ENCODE measurements at regions not wholly inside any gene's neighbourhood (a gene's known extent, or its start where the extent isn't known, plus 50 kb on each side); places are given as distances from the start of the nearest gene placed in this dataset.

- H3K4me3 ChIP-seq (ENCODE audit: low read depth in 1 of 2, low read length in 2 of 2): no peak overlapping the region
- H3K27ac ChIP-seq (ENCODE audit: low read length): no peak overlapping the region
- H3K27me3 ChIP-seq (ENCODE audit: low read depth, low read length): no peaks in the 10 kb centered on the region
- no peaks in the 10 kb centered on the region for H3K4me1 ChIP-seq (ENCODE audit: control insufficient read depth in 1 of 2, insufficient read depth in 2 of 2, low read length in 2 of 2)
- no peaks in the 10 kb centered on the region for H3K36me3 ChIP-seq (ENCODE audit: control insufficient read depth in 1 of 2, insufficient read depth in 2 of 2, low read length in 2 of 2)
- H3K9me3 ChIP-seq (ENCODE audit: control insufficient read depth in 1 of 2, low read length in 2 of 2): no peaks in the 10 kb centered on the region
Observed at GRCh38 chr13:61709258-61709657, 293.6 kb upstream of the PCDH20 start.

DNA sequence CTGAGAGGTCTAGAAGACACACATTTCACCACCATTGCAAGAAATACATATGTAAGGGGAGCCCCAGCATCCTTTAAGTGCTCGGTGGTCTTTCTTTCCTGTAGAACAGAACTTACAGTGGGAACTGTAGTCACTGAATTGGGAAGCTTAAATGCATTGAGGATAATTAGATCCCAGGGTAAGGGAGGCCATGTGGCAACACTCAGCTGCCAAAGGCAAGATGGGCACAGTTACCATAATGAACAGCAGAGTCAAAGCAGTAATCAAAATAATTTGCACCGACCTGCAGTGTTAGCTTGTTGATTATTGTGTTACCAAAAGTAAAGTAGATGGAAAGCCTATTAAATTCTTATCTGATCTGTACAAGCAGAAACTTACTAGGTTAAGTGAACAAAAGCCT lies 291.2 kb upstream of the PCDH20 start:
- Histone ChIP-seq H3K27ac (ENCODE audit: low read length) (no peak overlapping the region), H3K27me3 (ENCODE audit: low read depth, low read length) (no peaks in the 10 kb centered on the region), H3K4me1 (ENCODE audit: control insufficient read depth in 1 of 2, insufficient read depth in 2 of 2, low read length in 2 of 2) (no peaks in the 10 kb centered on the region), H3K36me3 (ENCODE audit: control insufficient read depth in 1 of 2, insufficient read depth in 2 of 2, low read length in 2 of 2) (no peaks in the 10 kb centered on the region), H3K4me3 (ENCODE audit: low read depth in 1 of 2, low read length in 2 of 2) (no peak overlapping the region), H3K9me3 (ENCODE audit: control insufficient read depth in 1 of 2, low read length in 2 of 2) (no peaks in the 10 kb centered on the region)

GRCh38 chr13:61700620-61701019 lies 285.0 kb upstream of the PCDH20 start:
- H3K4me3 ChIP-seq (ENCODE audit: low read depth in 1 of 2, low read length in 2 of 2): no peak overlapping the region
- H3K27me3 ChIP-seq (ENCODE audit: low read depth, low read length): no peaks in the 10 kb centered on the region
- H3K27ac ChIP-seq (ENCODE audit: low read length): no peak overlapping the region
- no peaks in the 10 kb centered on the region for H3K36me3 ChIP-seq (ENCODE audit: control insufficient read depth in 1 of 2, insufficient read depth in 2 of 2, low read length in 2 of 2)
- H3K4me1 ChIP-seq (ENCODE audit: control insufficient read depth in 1 of 2, insufficient read depth in 2 of 2, low read length in 2 of 2): no peaks in the 10 kb centered on the region
- no peaks in the 10 kb centered on the region for H3K9me3 ChIP-seq (ENCODE audit: control insufficient read depth in 1 of 2, low read length in 2 of 2)

- no peak overlapping the region for H3K4me3 ChIP-seq (ENCODE audit: low read depth in 1 of 2, low read length in 2 of 2)
Observed at GRCh38 chr13:61700181-61700580, 284.5 kb upstream of the PCDH20 start.

GRCh38 chr13:61696676-61697075 lies 281.0 kb upstream of the PCDH20 start:
- Histone ChIP-seq H3K4me1 (ENCODE audit: control insufficient read depth in 1 of 2, insufficient read depth in 2 of 2, low read length in 2 of 2) (no peaks in the 10 kb centered on the region), H3K9me3 (ENCODE audit: control insufficient read depth in 1 of 2, low read length in 2 of 2) (no peaks in the 10 kb centered on the region), H3K4me3 (ENCODE audit: low read depth in 1 of 2, low read length in 2 of 2) (no peak overlapping the region)

More at GRCh38 chr13:61700181-61700580, 284.5 kb upstream of the PCDH20 start:
- Histone ChIP-seq H3K9me3 (ENCODE audit: control insufficient read depth in 1 of 2, low read length in 2 of 2) (no peaks in the 10 kb centered on the region), H3K27me3 (ENCODE audit: low read depth, low read length) (no peaks in the 10 kb centered on the region), H3K36me3 (ENCODE audit: control insufficient read depth in 1 of 2, insufficient read depth in 2 of 2, low read length in 2 of 2) (no peaks in the 10 kb centered on the region), H3K4me1 (ENCODE audit: control insufficient read depth in 1 of 2, insufficient read depth in 2 of 2, low read length in 2 of 2) (no peaks in the 10 kb centered on the region), H3K27ac (ENCODE audit: low read length) (no peak overlapping the region)

DNA sequence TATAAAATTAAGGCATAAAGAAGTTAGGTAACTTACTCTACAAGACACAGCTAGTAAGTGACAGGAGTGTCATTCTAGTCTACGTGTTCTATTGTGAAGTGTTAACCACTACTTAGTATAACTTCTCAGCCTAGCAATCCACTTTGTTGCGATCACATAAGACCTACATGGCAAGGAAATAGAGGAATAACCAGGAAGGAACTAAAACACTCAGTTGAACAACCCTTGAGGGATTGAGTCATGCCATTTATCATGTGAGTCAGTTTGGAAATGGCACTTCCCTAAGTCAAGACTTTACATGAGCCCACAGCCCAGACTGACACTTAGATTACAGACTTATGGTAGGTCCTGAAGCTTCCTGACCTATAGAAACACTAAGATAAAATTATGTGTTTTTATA lies 279.5 kb upstream of the PCDH20 start:
- Histone ChIP-seq H3K27me3 (ENCODE audit: low read depth, low read length) (no peaks in the 10 kb centered on the region), H3K4me1 (ENCODE audit: control insufficient read depth in 1 of 2, insufficient read depth in 2 of 2, low read length in 2 of 2) (no peaks in the 10 kb centered on the region), H3K36me3 (ENCODE audit: control insufficient read depth in 1 of 2, insufficient read depth in 2 of 2, low read length in 2 of 2) (no peaks in the 10 kb centered on the region), H3K27ac (ENCODE audit: low read length) (no peak overlapping the region), H3K4me3 (ENCODE audit: low read depth in 1 of 2, low read length in 2 of 2) (no peak overlapping the region), H3K9me3 (ENCODE audit: control insufficient read depth in 1 of 2, low read length in 2 of 2) (no peaks in the 10 kb centered on the region)

More at GRCh38 chr13:61696676-61697075, 281.0 kb upstream of the PCDH20 start:
- Histone ChIP-seq H3K27ac (ENCODE audit: low read length) (no peak overlapping the region), H3K27me3 (ENCODE audit: low read depth, low read length) (no peaks in the 10 kb centered on the region), H3K36me3 (ENCODE audit: control insufficient read depth in 1 of 2, insufficient read depth in 2 of 2, low read length in 2 of 2) (no peaks in the 10 kb centered on the region)

GRCh38 chr13:61692691-61693090 lies 277.0 kb upstream of the PCDH20 start:
- no peak overlapping the region for H3K27ac ChIP-seq (ENCODE audit: low read length)
- H3K9me3 ChIP-seq (ENCODE audit: control insufficient read depth in 1 of 2, low read length in 2 of 2): no peaks in the 10 kb centered on the region
- H3K27me3 ChIP-seq (ENCODE audit: low read depth, low read length): no peaks in the 10 kb centered on the region
- no peaks in the 10 kb centered on the region for H3K4me1 ChIP-seq (ENCODE audit: control insufficient read depth in 1 of 2, insufficient read depth in 2 of 2, low read length in 2 of 2)
- H3K4me3 ChIP-seq (ENCODE audit: low read depth in 1 of 2, low read length in 2 of 2): no peak overlapping the region
- H3K36me3 ChIP-seq (ENCODE audit: control insufficient read depth in 1 of 2, insufficient read depth in 2 of 2, low read length in 2 of 2): no peaks in the 10 kb centered on the region

DNA sequence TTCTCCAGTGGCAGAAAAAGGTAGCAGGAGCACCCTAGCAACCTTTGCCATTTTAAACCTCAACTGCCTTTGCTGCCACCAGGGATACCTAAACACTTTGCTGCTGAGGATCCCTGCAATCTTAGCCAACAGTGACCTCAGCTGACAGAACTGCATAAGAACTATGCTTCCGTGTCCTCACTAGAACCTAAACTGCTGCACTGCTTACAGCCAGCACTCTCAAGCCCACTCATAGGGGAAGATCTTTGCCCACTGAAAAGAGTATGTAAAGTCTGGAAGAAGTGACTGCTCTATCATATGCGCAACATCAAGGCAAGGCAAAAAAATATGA lies 270.0 kb upstream of the PCDH20 start:
- H3K9me3 ChIP-seq (ENCODE audit: control insufficient read depth in 1 of 2, low read length in 2 of 2): no peaks in the 10 kb centered on the region
- no peaks in the 10 kb centered on the region for H3K4me1 ChIP-seq (ENCODE audit: control insufficient read depth in 1 of 2, insufficient read depth in 2 of 2, low read length in 2 of 2)
- H3K36me3 ChIP-seq (ENCODE audit: control insufficient read depth in 1 of 2, insufficient read depth in 2 of 2, low read length in 2 of 2): no peaks in the 10 kb centered on the region
- H3K4me3 ChIP-seq (ENCODE audit: low read depth in 1 of 2, low read length in 2 of 2): no peak overlapping the region
- no peak overlapping the region for H3K27ac ChIP-seq (ENCODE audit: low read length)
- no peaks in the 10 kb centered on the region for H3K27me3 ChIP-seq (ENCODE audit: low read depth, low read length)

DNA sequence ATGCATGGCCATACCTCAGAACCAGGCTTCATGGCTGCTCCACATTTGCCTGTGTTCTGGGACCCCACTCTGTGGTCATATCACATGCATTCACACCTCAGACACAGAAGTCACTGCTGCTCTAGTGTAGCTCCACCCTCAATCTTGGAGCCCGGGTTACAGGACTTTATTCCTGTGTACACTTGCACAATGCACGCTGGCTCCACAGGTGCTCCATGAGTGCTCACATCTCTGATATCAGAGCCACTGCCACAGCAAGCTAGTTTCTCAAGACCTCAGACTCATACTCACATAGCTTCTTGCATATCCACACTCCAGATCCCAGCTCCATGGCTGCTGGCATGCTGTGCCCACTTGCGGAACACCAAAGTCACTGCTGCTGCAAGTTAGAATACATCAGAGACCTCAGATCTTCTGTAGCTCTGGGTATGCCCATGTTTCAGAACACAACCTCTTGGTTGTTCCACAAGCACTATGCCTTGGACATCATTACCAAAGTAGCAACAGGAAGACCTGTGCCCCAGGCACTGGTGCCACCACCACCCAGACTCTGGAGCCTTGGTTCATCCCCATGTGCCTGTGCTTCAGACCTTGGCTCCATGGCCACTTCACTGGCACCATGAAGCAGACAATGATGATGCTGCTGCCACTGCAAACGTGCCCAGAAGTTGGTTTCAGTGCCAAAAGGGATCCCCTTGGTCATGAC lies 269.5 kb upstream of the PCDH20 start:
- no peak overlapping the region for H3K27ac ChIP-seq (ENCODE audit: low read length)
- no peaks in the 10 kb centered on the region for H3K9me3 ChIP-seq (ENCODE audit: control insufficient read depth in 1 of 2, low read length in 2 of 2)
- H3K4me3 ChIP-seq (ENCODE audit: low read depth in 1 of 2, low read length in 2 of 2): no peak overlapping the region
- H3K36me3 ChIP-seq (ENCODE audit: control insufficient read depth in 1 of 2, insufficient read depth in 2 of 2, low read length in 2 of 2): no peaks in the 10 kb centered on the region
- no peaks in the 10 kb centered on the region for H3K27me3 ChIP-seq (ENCODE audit: low read depth, low read length)
- H3K4me1 ChIP-seq (ENCODE audit: control insufficient read depth in 1 of 2, insufficient read depth in 2 of 2, low read length in 2 of 2): no peaks in the 10 kb centered on the region

GRCh38 chr13:61672756-61673155 lies 257.1 kb upstream of the PCDH20 start:
- H3K27me3 ChIP-seq (ENCODE audit: low read depth, low read length): no peaks in the 10 kb centered on the region
- no peaks in the 10 kb centered on the region for H3K4me1 ChIP-seq (ENCODE audit: control insufficient read depth in 1 of 2, insufficient read depth in 2 of 2, low read length in 2 of 2)
- no peaks in the 10 kb centered on the region for H3K36me3 ChIP-seq (ENCODE audit: control insufficient read depth in 1 of 2, insufficient read depth in 2 of 2, low read length in 2 of 2)
- no peak overlapping the region for H3K4me3 ChIP-seq (ENCODE audit: low read depth in 1 of 2, low read length in 2 of 2)
- H3K9me3 ChIP-seq (ENCODE audit: control insufficient read depth in 1 of 2, low read length in 2 of 2): no peaks in the 10 kb centered on the region
- no peak overlapping the region for H3K27ac ChIP-seq (ENCODE audit: low read length)

- H3K27ac ChIP-seq (ENCODE audit: low read length): no peak overlapping the region
- no peaks in the 10 kb centered on the region for H3K36me3 ChIP-seq (ENCODE audit: control insufficient read depth in 1 of 2, insufficient read depth in 2 of 2, low read length in 2 of 2)
- H3K27me3 ChIP-seq (ENCODE audit: low read depth, low read length): no peaks in the 10 kb centered on the region
- no peaks in the 10 kb centered on the region for H3K9me3 ChIP-seq (ENCODE audit: control insufficient read depth in 1 of 2, low read length in 2 of 2)
- H3K4me1 ChIP-seq (ENCODE audit: control insufficient read depth in 1 of 2, insufficient read depth in 2 of 2, low read length in 2 of 2): no peaks in the 10 kb centered on the region
- H3K4me3 ChIP-seq (ENCODE audit: low read depth in 1 of 2, low read length in 2 of 2): no peak overlapping the region
Observed at GRCh38 chr13:61670384-61671161, 254.9 kb upstream of the PCDH20 start.

Data from muscle layer of duodenum (tissue), 2 donors.